Panc1 (cell line): ENCODE measurements at regions not wholly inside any gene's neighbourhood (a gene's known extent, or its start where the extent isn't known, plus 50 kb on each side); places are given as distances from the start of the nearest gene placed in this dataset.

Experiments used
- ATAC-seq: fragments of 200-7000 bp; cut with Tn5 transposase; 2 replicates; pipeline ENCODE4 v1.9.1; 2020; ENCODE audit warnings: mild to moderate bottlenecking, moderate library complexity
- BruUV-seq: library from RNA; stranded (reverse); fragments of 400-500 nt; replicated peaks from 2 replicates; lab custom pipeline; 2021; lab: Mats Ljungman, UMichigan
- CTCF ChIA-PET: fragments of 300-600 bp; sonication (Branson Sonifier 250); formaldehyde crosslinking; loops from one replicate; lab custom pipeline; 2022; ENCODE audit warnings: antibody characterized with exemption; lab: Charles Lee
- POLR2A ChIA-PET: fragments of 300-600 bp; sonication (Branson Sonifier 250); formaldehyde crosslinking; loops from one replicate; lab custom pipeline; 2022; ENCODE audit warnings: antibody characterized with exemption; lab: Charles Lee
- DNase-seq: peaks from one replicate; pipeline ENCODE4 v3.0.0-alpha.2; 2010; ENCODE audit warnings: low read depth, low spot score
- H3K27ac ChIP-seq: 2 replicates; pipeline ENCODE4 v1.5.1; 2011; ENCODE audit warnings: mild to moderate bottlenecking, low read length, inconsistent platforms
- H3K27me3 ChIP-seq: fragments of 200-500 bp; sonication (Bioruptor generic); 2 replicates; pipeline ENCODE4 v1.6.0; 2014; ENCODE audit warnings: low read length, inconsistent platforms; ENCODE audit not compliant: control insufficient read depth, insufficient read depth
- H3K36me3 ChIP-seq: fragments of 200-500 bp; sonication (Bioruptor generic); 2 replicates; pipeline ENCODE4 v1.5.1; 2014; ENCODE audit warnings: inconsistent platforms, mild to moderate bottlenecking, low read length, moderate library complexity; ENCODE audit not compliant: control insufficient read depth, insufficient read depth
- H3K4me1 ChIP-seq: 2 replicates; pipeline ENCODE4 v1.5.1; 2011; ENCODE audit warnings: inconsistent platforms, mild to moderate bottlenecking, low read length, moderate library complexity; ENCODE audit not compliant: control insufficient read depth, insufficient read depth
- H3K4me3 ChIP-seq, 2 experiments: 2 replicates each; pipeline ENCODE4 v1.5.1; 2011 to 2012; ENCODE audit warnings: low read depth in 2 of 2, low read length in 2 of 2, mild to moderate bottlenecking in 2 of 2, inconsistent platforms in 1 of 2, moderate library complexity in 1 of 2
- H3K9me3 ChIP-seq: fragments of 200-500 bp; sonication (Bioruptor generic); 2 replicates; pipeline ENCODE4 v1.5.1; 2014; ENCODE audit warnings: low read depth, mild to moderate bottlenecking, inconsistent platforms, low read length, moderate library complexity; ENCODE audit not compliant: control insufficient read depth, insufficient read depth
- POLR2AphosphoS5 ChIP-seq: IDR thresholded peaks from 2 replicates; pipeline ENCODE4 v1.6.1; 2012; ENCODE audit warnings: mild to moderate bottlenecking, low read depth, low read length, moderate library complexity
- SIN3A ChIP-seq: IDR thresholded peaks from 2 replicates; pipeline ENCODE4 v1.6.1; 2012; ENCODE audit warnings: low read depth, mild to moderate bottlenecking, low read length, moderate library complexity, borderline replicate concordance; ENCODE audit not compliant: insufficient read depth
- TCF7L2 ChIP-seq: IDR thresholded peaks from 2 replicates; pipeline ENCODE4 v1.6.1; 2011; ENCODE audit warnings: mild to moderate bottlenecking, low read depth, low read length, inconsistent platforms
- in situ Hi-C: cut with HindIII; loops from 2 replicates; pipeline ENCODE4 v1.10.0; 2016; ENCODE audit warnings: low sequenced_read_pairs, low pct_unique_long_range_greater_than_20kb
- intact Hi-C: fragments of 100-400 bp; cut with micrococcal nuclease; formaldehyde crosslinking; loops from one replicate; pipeline ENCODE4 v1.10.0; 2022; ENCODE audit not compliant: unreplicated experiment
- TF ChIP-seq, protein P1 (sequence below): fragments of 450-650 bp; IDR thresholded peaks from 2 replicates; pipeline ENCODE4 v1.5.1; 2017; ENCODE audit warnings: mild to moderate bottlenecking
- TF ChIP-seq, protein P2 (sequence below), 2 experiments: IDR thresholded peaks; 2 replicates each; pipeline ENCODE4 v1.6.1; 2011 to 2012; ENCODE audit warnings: low read depth in 2 of 2, control low read depth in 1 of 2, low read length in 1 of 2, mild to moderate bottlenecking in 1 of 2, moderate library complexity in 1 of 2; ENCODE audit not compliant: insufficient read depth in 1 of 2

DNA sequence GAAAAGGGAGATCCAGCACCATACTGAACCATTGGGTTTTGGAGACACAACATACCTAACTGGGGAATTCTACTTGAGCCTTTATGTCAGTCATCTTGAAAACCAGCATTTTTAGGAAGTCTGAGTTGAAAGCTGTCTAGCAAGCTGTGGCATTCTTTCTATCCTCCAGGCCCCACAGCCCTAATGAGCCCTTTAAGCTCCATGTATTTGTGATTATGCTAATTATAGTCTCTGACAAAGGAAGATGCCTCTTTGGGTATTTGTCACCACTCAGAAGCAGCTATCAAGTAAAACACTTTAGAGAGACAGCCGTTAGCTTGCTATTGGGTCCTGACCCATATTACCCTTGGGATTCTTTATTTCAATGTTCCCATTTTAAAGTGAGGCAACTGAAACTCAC is 159.5 kb upstream of the MANEA start:
- POLR2A ChIA-PET, result no interaction called here
- CTCF ChIA-PET, result no interaction called here
- H3K36me3 ChIP-seq, result no peaks in the 10 kb centered on the region
- no peak overlapping the region for H3K27ac ChIP-seq
- no TSS peak for BruUV-seq
- in situ Hi-C loops, result no loop called here
- TF ChIP-seq, protein P1, sequence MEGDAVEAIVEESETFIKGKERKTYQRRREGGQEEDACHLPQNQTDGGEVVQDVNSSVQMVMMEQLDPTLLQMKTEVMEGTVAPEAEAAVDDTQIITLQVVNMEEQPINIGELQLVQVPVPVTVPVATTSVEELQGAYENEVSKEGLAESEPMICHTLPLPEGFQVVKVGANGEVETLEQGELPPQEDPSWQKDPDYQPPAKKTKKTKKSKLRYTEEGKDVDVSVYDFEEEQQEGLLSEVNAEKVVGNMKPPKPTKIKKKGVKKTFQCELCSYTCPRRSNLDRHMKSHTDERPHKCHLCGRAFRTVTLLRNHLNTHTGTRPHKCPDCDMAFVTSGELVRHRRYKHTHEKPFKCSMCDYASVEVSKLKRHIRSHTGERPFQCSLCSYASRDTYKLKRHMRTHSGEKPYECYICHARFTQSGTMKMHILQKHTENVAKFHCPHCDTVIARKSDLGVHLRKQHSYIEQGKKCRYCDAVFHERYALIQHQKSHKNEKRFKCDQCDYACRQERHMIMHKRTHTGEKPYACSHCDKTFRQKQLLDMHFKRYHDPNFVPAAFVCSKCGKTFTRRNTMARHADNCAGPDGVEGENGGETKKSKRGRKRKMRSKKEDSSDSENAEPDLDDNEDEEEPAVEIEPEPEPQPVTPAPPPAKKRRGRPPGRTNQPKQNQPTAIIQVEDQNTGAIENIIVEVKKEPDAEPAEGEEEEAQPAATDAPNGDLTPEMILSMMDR, result no peak
- TF ChIP-seq POLR2AphosphoS5, result no peak
- TF ChIP-seq, protein P2, sequence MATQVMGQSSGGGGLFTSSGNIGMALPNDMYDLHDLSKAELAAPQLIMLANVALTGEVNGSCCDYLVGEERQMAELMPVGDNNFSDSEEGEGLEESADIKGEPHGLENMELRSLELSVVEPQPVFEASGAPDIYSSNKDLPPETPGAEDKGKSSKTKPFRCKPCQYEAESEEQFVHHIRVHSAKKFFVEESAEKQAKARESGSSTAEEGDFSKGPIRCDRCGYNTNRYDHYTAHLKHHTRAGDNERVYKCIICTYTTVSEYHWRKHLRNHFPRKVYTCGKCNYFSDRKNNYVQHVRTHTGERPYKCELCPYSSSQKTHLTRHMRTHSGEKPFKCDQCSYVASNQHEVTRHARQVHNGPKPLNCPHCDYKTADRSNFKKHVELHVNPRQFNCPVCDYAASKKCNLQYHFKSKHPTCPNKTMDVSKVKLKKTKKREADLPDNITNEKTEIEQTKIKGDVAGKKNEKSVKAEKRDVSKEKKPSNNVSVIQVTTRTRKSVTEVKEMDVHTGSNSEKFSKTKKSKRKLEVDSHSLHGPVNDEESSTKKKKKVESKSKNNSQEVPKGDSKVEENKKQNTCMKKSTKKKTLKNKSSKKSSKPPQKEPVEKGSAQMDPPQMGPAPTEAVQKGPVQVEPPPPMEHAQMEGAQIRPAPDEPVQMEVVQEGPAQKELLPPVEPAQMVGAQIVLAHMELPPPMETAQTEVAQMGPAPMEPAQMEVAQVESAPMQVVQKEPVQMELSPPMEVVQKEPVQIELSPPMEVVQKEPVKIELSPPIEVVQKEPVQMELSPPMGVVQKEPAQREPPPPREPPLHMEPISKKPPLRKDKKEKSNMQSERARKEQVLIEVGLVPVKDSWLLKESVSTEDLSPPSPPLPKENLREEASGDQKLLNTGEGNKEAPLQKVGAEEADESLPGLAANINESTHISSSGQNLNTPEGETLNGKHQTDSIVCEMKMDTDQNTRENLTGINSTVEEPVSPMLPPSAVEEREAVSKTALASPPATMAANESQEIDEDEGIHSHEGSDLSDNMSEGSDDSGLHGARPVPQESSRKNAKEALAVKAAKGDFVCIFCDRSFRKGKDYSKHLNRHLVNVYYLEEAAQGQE (IDR thresholded peaks at IDR 0.05; ENCODE audit: insufficient read depth in 1 of 2, low read depth in 2 of 2, low read length in 1 of 2), result no peak
- TF ChIP-seq SIN3A, result no peak
- no peak for TF ChIP-seq TCF7L2
- no peak overlapping the region for H3K4me3 ChIP-seq
- no peaks in the 10 kb centered on the region for H3K9me3 ChIP-seq
- H3K27me3 ChIP-seq, result no peaks in the 10 kb centered on the region
- ATAC-seq, result no peak
- DNase-seq, result no peak
- H3K4me1 ChIP-seq, result no peaks in the 10 kb centered on the region
- intact Hi-C loops, result no loop called here

DNA sequence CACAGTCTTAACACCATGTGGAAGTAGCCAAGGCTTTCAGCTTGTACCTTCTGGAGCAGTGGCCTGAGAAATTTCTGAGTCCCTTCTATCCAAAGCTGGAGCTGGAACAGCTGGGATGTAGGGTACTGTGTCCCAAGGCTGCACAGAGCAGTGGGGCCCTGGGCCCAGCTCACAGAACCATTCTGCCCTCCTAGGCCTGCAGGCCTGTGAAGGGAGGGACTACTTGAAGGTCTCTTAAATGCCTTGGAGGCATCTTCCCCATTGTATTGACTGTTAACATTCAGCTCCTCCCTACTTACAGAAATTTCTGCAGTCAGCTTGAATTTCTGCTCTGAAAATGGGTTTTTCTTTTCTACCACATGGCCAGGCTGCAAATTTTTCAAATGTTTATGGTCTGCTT is 156.5 kb upstream of the MANEA start:
- no peaks in the 10 kb centered on the region for H3K9me3 ChIP-seq
- BruUV-seq, result no TSS peak
- H3K27ac ChIP-seq, result no peak overlapping the region
- intact Hi-C loops, result no loop called here
- H3K4me3 ChIP-seq, result no peak overlapping the region
- H3K4me1 ChIP-seq, result no peaks in the 10 kb centered on the region
- DNase-seq, result no peak
- no peak for ATAC-seq
- no peaks in the 10 kb centered on the region for H3K36me3 ChIP-seq
- H3K27me3 ChIP-seq, result no peaks in the 10 kb centered on the region
- ChIA-PET CTCF (no interaction called here), POLR2A (no interaction called here)
- in situ Hi-C loops, result no loop called here
- TF ChIP-seq POLR2AphosphoS5, result no peak
- TF ChIP-seq, protein P1, result no peak
- TF ChIP-seq SIN3A, result no peak
- TF ChIP-seq, protein P2 (IDR thresholded peaks at IDR 0.05; ENCODE audit: insufficient read depth in 1 of 2, low read depth in 2 of 2, low read length in 1 of 2), result no peak
- TF ChIP-seq TCF7L2, result no peak
